K562 (cell line): ENCODE measurements at regions not wholly inside any gene's neighbourhood (a gene's known extent, or its start where the extent isn't known, plus 50 kb on each side); places are given as distances from the start of the nearest gene placed in this dataset.
A peak's percentile ranks its signal among the peaks of the same experiment; 100 is the strongest.

Source experiments
- ELF1 ChIP-seq: fragments of 200-800 bp; sonication (Bioruptor generic); IDR thresholded peaks from 2 replicates; pipeline ENCODE4 v1.6.1; 2016; ENCODE audit warnings: missing genetic modification characterization, missing compliant biosample characterization
- FOXK2 ChIP-seq, 2 experiments: fragments of 450-650 bp; IDR thresholded peaks in 1 of 2; conservative IDR thresholded peaks in 1 of 2; 2 replicates each; pipeline ENCODE4 v1.6.1; 2016; ENCODE audit warnings: low read depth in 2 of 2, mild to moderate bottlenecking in 1 of 2
- IRF2 ChIP-seq: sonication (generic); formaldehyde crosslinking; IDR thresholded peaks from 2 replicates; pipeline ENCODE4 v1.8.1; 2022; ENCODE audit warnings: mild to moderate bottlenecking, missing genetic modification reagents
- JUNB ChIP-seq: fragments of 450-650 bp; formaldehyde crosslinking; conservative IDR thresholded peaks from 2 replicates; pipeline ENCODE4 v1.4.0; 2020; ENCODE audit warnings: mild to moderate bottlenecking
- MAZ ChIP-seq, 2 experiments: fragments of 450-650 bp in 1 of 2; sonication (generic) in 1 of 2; formaldehyde crosslinking; IDR thresholded peaks in 1 of 2; conservative IDR thresholded peaks in 1 of 2; 2 replicates each; pipeline versions ENCODE4 v1.4.0 to v1.5.0; 2020; ENCODE audit warnings: mild to moderate bottlenecking in 1 of 2, missing genetic modification reagents in 1 of 2
- MTA2 ChIP-seq: fragments of 450-650 bp; IDR thresholded peaks from 2 replicates; pipeline ENCODE4 v1.6.1; 2016; ENCODE audit warnings: low read depth
- NCOA1 ChIP-seq: fragments of 450-650 bp; IDR thresholded peaks from 2 replicates; pipeline ENCODE4 v1.6.1; 2016; ENCODE audit warnings: low read depth
- PHF8 ChIP-seq: fragments of 200-600 bp; sonication (generic); IDR thresholded peaks from 2 replicates; pipeline ENCODE4 v1.6.1; 2012; ENCODE audit warnings: mixed run types, mild to moderate bottlenecking, inconsistent platforms, low read length, moderate library complexity, borderline replicate concordance
- POLR3A ChIP-seq: IDR thresholded peaks from 2 replicates; pipeline ENCODE4 v1.6.1; 2011; ENCODE audit warnings: borderline replicate concordance, mild to moderate bottlenecking, moderate library complexity; ENCODE audit not compliant: insufficient read length, insufficient read depth; ENCODE audit errors: extremely low read depth
- TFE3 ChIP-seq: fragments of 450-650 bp; formaldehyde crosslinking; IDR thresholded peaks from 2 replicates; pipeline ENCODE4 v1.4.0; 2020; ENCODE audit warnings: mild to moderate bottlenecking, mixed read lengths
- USF1 ChIP-seq: sonication (generic); formaldehyde crosslinking; IDR thresholded peaks from 2 replicates; pipeline ENCODE4 v1.9.0; 2022; ENCODE audit warnings: mild to moderate bottlenecking, missing genetic modification reagents
- ZNF146 ChIP-seq: IDR thresholded peaks from one replicate; pipeline ENCODE4 v1.6.1; 2018; ENCODE audit warnings: missing compliant biosample characterization; ENCODE audit not compliant: unreplicated experiment
- TF ChIP-seq, protein P1 (sequence below), 2 experiments: fragments of 450-650 bp; conservative IDR thresholded peaks; 2 replicates each; pipeline ENCODE4 v1.6.1; 2017; ENCODE audit warnings: mild to moderate bottlenecking in 2 of 2, moderate library complexity in 2 of 2
- TF ChIP-seq, protein P2 (sequence below), 3 experiments: fragments of 200-800 bp in 1 of 3; fragments of 250-450 bp in 1 of 3; fragments of 450-650 bp in 1 of 3; sonication (Bioruptor Pico) in 1 of 3; sonication (Bioruptor generic) in 1 of 3; formaldehyde crosslinking in 1 of 3; IDR thresholded peaks; 2 replicates each; pipeline versions ENCODE4 v1.6.1 to v1.8.0; 2016 to 2022; ENCODE audit warnings: mild to moderate bottlenecking in 2 of 3, missing genetic modification characterization in 2 of 3, missing compliant biosample characterization in 1 of 3, moderate library complexity in 1 of 3
- TF ChIP-seq, protein P3 (sequence below): fragments of 450-650 bp; IDR thresholded peaks from 2 replicates; pipeline ENCODE4 v1.6.1; 2016; ENCODE audit warnings: mild to moderate bottlenecking

DNA sequence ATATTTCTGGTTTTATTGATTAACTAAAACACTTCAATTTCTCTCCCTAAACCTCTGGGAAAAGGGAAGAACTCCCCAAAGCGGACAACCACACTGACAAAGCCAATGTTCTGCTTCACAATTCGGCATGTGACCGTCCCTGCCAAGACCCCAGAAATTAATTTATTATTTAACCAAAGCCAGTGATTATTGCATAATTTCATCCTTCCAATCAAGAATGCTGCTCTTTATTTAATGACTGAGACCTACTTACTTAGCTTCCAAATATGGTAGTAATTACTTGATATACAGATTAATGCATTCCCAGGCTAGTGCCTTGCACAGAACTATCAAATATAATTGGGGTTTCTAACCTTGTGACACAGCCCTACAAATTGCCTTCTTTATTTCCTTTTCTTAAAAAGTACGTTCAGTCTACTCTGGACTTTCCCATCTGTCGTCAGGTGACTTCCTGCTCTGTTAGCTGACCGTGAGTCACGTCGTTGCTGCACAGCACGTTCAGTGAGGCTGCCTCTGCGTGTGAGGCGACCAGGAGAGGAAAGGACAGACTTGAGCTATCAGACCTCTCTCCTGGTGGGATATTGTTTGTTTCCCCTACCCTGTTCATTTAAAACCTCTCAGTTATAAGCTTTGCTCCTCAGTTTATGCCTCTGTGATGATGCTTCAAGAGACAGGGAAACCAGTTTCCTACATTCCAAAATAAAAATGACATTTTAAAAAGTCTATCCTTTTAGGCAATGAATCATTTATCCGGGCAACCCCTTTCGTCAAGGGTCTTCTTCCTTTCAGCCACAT lies 55.7 kb upstream of the TNFAIP3 start (continued):
- TF ChIP-seq PHF8 (no peak; the same call in 1 of the 2 replicates), JUNB (CRISPR knock-in tag) (peak; percentile 55; the same call in 1 of the 2 replicates), MTA2 (0 out of 2 replicates have a peak, but pooled peaks have one; percentile 8), ELF1 (tag) (peak; percentile 79), MAZ (CRISPR knock-in tag; conservative IDR thresholded peaks at IDR 0.05 in 1 of 2, IDR thresholded peaks at IDR 0.05 in 1 of 2) (peak; percentile 26 to 61; a peak in 1 of 4 replicates), USF1 (peak; percentile 87), FOXK2 (conservative IDR thresholded peaks at IDR 0.05 in 1 of 2, IDR thresholded peaks at IDR 0.05 in 1 of 2; ENCODE audit: low read depth in 2 of 2) (peak in 1 of 2 experiments; percentile 70; a peak in 2 of 4 replicates), ZNF146 (CRISPR knock-in tag) (no peak), NCOA1 (0 out of 2 replicates have a peak, but pooled peaks have one; percentile 36), TFE3 (peak; percentile 46), POLR3A (no peak), IRF2 (CRISPR knock-in tag) (no peak)
- TF ChIP-seq, protein P1, sequence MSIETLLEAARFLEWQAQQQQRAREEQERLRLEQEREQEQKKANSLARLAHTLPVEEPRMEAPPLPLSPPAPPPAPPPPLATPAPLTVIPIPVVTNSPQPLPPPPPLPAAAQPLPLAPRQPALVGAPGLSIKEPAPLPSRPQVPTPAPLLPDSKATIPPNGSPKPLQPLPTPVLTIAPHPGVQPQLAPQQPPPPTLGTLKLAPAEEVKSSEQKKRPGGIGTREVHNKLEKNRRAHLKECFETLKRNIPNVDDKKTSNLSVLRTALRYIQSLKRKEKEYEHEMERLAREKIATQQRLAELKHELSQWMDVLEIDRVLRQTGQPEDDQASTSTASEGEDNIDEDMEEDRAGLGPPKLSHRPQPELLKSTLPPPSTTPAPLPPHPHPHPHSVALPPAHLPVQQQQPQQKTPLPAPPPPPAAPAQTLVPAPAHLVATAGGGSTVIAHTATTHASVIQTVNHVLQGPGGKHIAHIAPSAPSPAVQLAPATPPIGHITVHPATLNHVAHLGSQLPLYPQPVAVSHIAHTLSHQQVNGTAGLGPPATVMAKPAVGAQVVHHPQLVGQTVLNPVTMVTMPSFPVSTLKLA (conservative IDR thresholded peaks at IDR 0.05): peak; percentile 25 to 52; a peak in 2 of 4 replicates
- TF ChIP-seq, protein P2, sequence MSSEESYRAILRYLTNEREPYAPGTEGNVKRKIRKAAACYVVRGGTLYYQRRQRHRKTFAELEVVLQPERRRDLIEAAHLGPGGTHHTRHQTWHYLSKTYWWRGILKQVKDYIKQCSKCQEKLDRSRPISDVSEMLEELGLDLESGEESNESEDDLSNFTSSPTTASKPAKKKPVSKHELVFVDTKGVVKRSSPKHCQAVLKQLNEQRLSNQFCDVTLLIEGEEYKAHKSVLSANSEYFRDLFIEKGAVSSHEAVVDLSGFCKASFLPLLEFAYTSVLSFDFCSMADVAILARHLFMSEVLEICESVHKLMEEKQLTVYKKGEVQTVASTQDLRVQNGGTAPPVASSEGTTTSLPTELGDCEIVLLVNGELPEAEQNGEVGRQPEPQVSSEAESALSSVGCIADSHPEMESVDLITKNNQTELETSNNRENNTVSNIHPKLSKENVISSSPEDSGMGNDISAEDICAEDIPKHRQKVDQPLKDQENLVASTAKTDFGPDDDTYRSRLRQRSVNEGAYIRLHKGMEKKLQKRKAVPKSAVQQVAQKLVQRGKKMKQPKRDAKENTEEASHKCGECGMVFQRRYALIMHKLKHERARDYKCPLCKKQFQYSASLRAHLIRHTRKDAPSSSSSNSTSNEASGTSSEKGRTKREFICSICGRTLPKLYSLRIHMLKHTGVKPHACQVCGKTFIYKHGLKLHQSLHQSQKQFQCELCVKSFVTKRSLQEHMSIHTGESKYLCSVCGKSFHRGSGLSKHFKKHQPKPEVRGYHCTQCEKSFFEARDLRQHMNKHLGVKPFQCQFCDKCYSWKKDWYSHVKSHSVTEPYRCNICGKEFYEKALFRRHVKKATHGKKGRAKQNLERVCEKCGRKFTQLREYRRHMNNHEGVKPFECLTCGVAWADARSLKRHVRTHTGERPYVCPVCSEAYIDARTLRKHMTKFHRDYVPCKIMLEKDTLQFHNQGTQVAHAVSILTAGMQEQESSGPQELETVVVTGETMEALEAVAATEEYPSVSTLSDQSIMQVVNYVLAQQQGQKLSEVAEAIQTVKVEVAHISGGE (CRISPR knock-in tag; IDR thresholded peaks at IDR 0.05): peak in 1 of 3 experiments; percentile 28; a peak in 2 of 6 replicates
- TF ChIP-seq, protein P3, sequence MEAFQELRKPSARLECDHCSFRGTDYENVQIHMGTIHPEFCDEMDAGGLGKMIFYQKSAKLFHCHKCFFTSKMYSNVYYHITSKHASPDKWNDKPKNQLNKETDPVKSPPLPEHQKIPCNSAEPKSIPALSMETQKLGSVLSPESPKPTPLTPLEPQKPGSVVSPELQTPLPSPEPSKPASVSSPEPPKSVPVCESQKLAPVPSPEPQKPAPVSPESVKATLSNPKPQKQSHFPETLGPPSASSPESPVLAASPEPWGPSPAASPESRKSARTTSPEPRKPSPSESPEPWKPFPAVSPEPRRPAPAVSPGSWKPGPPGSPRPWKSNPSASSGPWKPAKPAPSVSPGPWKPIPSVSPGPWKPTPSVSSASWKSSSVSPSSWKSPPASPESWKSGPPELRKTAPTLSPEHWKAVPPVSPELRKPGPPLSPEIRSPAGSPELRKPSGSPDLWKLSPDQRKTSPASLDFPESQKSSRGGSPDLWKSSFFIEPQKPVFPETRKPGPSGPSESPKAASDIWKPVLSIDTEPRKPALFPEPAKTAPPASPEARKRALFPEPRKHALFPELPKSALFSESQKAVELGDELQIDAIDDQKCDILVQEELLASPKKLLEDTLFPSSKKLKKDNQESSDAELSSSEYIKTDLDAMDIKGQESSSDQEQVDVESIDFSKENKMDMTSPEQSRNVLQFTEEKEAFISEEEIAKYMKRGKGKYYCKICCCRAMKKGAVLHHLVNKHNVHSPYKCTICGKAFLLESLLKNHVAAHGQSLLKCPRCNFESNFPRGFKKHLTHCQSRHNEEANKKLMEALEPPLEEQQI: peak; percentile 52; the same call in 1 of the 2 replicates
